HL-60 (cell line): ENCODE measurements at regions not wholly inside any gene's neighbourhood (a gene's known extent, or its start where the extent isn't known, plus 50 kb on each side); places are given as distances from the start of the nearest gene placed in this dataset.
"Not testable (repeated sequence)": the region's sequence is repeated elsewhere in the genome, so short reads cannot be mapped to it uniquely, and the experiment has no call there.

Experiments
- DNase-seq, 2 experiments: peaks; one replicate each; pipeline ENCODE4 v3.0.0-alpha.2; 2010 to 2020; ENCODE audit warnings: low read depth in 1 of 2, low spot score in 1 of 2
- H3K27ac ChIP-seq: fragments of 250-450 bp; sonication (Bioruptor Pico); replicated peaks from 2 replicates; pipeline ENCODE4 v1.5.1; 2020; ENCODE audit warnings: mild to moderate bottlenecking, moderate library complexity
- H3K27me3 ChIP-seq: fragments of 250-450 bp; sonication (Bioruptor Pico); 2 replicates; pipeline ENCODE4 v1.5.1; 2021; ENCODE audit warnings: mild to moderate bottlenecking, moderate library complexity; ENCODE audit not compliant: insufficient read depth, poor library complexity, severe bottlenecking
- H3K4me3 ChIP-seq: replicated peaks from 2 replicates; pipeline ENCODE4 v1.5.1; 2011; ENCODE audit warnings: mild to moderate bottlenecking, control low read depth, low read length; ENCODE audit not compliant: insufficient read depth
- GABPA ChIP-seq: IDR thresholded peaks from 2 replicates; pipeline ENCODE4 v1.6.1; 2012; ENCODE audit warnings: low read depth
- POLR2AphosphoS5 ChIP-seq: IDR thresholded peaks from 2 replicates; pipeline ENCODE4 v1.6.1; 2012; ENCODE audit warnings: low read depth
- SPI1 ChIP-seq: IDR thresholded peaks from 2 replicates; pipeline ENCODE4 v1.6.1; 2012; ENCODE audit warnings: low read depth, mild to moderate bottlenecking, borderline replicate concordance
- TF ChIP-seq, protein P1 (sequence below): IDR thresholded peaks from one replicate; pipeline ENCODE4 v1.5.1; 2011; ENCODE audit warnings: low read length, control low read depth, inconsistent platforms; ENCODE audit not compliant: insufficient read depth
- TF ChIP-seq, protein P2 (sequence below): IDR thresholded peaks from 2 replicates; pipeline ENCODE4 v1.6.1; 2012; ENCODE audit warnings: low read depth; ENCODE audit not compliant: insufficient replicate concordance

DNA sequence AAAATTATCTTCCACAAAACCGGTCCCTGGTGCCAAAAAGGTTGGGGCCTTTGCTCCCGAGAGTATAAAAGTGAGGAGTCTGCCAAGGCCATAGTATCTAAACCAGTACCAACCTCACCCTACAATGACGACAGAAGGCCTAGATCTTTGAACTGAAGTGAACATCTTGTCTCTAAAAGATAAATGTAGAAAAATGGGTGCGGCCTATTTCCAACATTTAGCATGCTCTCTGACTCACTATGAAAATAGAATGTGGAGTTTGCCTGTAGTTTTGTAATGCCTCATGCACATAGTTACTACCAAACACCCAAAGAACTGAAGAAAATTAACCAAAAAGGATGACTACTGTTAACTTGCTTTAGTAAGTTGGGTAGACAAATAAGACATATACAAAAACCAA is 218.4 kb downstream of the SLITRK2 start:
- TF ChIP-seq SPI1: no peak
- TF ChIP-seq POLR2AphosphoS5: no peak
- no peak for TF ChIP-seq GABPA
- TF ChIP-seq, protein P1, sequence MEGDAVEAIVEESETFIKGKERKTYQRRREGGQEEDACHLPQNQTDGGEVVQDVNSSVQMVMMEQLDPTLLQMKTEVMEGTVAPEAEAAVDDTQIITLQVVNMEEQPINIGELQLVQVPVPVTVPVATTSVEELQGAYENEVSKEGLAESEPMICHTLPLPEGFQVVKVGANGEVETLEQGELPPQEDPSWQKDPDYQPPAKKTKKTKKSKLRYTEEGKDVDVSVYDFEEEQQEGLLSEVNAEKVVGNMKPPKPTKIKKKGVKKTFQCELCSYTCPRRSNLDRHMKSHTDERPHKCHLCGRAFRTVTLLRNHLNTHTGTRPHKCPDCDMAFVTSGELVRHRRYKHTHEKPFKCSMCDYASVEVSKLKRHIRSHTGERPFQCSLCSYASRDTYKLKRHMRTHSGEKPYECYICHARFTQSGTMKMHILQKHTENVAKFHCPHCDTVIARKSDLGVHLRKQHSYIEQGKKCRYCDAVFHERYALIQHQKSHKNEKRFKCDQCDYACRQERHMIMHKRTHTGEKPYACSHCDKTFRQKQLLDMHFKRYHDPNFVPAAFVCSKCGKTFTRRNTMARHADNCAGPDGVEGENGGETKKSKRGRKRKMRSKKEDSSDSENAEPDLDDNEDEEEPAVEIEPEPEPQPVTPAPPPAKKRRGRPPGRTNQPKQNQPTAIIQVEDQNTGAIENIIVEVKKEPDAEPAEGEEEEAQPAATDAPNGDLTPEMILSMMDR: no peak
- TF ChIP-seq, protein P2, sequence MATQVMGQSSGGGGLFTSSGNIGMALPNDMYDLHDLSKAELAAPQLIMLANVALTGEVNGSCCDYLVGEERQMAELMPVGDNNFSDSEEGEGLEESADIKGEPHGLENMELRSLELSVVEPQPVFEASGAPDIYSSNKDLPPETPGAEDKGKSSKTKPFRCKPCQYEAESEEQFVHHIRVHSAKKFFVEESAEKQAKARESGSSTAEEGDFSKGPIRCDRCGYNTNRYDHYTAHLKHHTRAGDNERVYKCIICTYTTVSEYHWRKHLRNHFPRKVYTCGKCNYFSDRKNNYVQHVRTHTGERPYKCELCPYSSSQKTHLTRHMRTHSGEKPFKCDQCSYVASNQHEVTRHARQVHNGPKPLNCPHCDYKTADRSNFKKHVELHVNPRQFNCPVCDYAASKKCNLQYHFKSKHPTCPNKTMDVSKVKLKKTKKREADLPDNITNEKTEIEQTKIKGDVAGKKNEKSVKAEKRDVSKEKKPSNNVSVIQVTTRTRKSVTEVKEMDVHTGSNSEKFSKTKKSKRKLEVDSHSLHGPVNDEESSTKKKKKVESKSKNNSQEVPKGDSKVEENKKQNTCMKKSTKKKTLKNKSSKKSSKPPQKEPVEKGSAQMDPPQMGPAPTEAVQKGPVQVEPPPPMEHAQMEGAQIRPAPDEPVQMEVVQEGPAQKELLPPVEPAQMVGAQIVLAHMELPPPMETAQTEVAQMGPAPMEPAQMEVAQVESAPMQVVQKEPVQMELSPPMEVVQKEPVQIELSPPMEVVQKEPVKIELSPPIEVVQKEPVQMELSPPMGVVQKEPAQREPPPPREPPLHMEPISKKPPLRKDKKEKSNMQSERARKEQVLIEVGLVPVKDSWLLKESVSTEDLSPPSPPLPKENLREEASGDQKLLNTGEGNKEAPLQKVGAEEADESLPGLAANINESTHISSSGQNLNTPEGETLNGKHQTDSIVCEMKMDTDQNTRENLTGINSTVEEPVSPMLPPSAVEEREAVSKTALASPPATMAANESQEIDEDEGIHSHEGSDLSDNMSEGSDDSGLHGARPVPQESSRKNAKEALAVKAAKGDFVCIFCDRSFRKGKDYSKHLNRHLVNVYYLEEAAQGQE: no peak
- Histone ChIP-seq H3K4me3 (no peak overlapping the region), H3K27me3 (no peaks in the 10 kb centered on the region), H3K27ac (no peak overlapping the region)
- no peak for DNase-seq

DNA sequence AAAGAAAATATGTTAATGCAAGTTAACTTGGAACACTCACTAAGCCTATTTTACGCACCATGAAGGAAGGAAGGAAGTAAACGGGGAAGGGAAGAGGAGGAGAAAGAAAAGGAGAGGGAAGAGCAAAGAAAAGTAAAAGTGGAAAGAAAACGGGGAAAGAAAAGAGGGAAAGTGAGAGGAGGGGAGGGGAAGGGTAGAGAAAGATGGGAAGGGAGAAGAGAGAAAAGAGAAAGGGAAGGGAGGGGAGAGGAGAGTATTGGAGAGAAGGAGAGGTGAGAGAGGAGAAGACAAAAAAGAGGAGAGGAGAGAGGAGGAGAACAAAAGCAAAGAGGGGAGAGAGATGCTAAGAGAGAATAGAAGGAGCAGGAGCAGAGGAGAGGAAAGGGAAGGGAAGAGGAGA is 224.1 kb downstream of the SLITRK2 start:
- H3K27ac ChIP-seq: no peak overlapping the region
- TF ChIP-seq SPI1 (no peak), GABPA (no peak), POLR2AphosphoS5 (no peak)
- TF ChIP-seq, protein P1: no peak
- TF ChIP-seq, protein P2: no peak

DNA sequence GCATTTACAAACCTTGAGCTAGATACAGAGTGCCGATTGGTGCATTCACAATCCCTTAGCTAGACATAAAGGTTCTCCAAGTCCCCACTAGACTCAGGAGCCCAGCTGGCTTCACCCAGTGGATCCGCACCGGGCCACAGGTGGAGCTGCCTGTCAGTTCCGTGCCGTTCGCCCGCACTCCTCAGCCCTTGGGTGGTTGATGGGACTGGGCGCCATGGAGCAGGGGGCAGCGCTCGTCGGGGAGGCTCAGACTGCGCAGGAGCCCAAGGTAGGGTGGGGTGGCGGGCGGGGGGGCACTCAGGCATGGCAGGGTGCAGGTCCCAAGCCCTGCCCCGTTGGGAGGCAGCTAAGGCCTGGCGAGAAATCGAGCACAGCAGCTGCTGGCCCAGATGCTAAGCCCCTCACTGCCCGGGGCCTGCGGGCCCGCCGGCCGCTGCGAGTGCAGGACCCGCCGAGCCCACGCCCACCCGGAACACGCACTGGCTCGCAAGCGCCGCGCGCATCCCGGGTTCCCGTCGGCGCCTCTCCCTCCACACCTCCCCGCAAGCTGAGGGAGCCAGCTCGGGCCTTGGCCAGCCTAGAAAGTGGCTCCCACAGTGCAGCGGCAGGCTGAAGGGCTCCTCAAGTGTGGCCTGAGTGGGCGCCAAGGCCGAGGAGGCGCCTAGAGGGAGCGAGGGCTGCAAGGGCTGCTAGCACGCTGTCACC is 228.5 kb downstream of the SLITRK2 start:
- H3K27me3 ChIP-seq, H3K4me3 ChIP-seq, H3K27ac ChIP-seq, DNase-seq: not testable (repeated sequence)

More for the DNA sequence above, 224.1 kb downstream of the SLITRK2 start:
- no peak for DNase-seq
- no peaks in the 10 kb centered on the region for H3K27me3 ChIP-seq
- H3K4me3 ChIP-seq: no peak overlapping the region

DNA sequence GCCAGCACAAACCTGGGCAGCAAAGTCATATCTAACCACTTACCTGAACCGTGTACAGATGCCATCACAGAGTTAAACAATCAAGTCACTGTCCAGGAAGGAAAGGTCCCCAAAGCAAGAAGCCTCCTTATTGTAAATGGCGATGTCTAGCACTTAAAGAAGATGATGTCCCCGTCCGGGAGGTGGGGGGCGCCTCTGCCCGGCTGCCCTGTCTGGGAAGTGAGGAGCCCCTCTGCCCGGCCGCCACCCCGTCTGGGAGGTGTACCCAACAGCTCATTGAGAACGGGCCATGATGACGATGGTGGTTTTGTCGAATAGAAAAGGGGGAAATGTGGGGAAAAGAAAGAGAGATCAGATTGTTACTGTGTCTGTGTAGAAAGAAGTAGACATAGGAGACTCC is 231.9 kb downstream of the SLITRK2 start:
- H3K27me3 ChIP-seq, DNase-seq, H3K4me3 ChIP-seq, H3K27ac ChIP-seq: not testable (repeated sequence)

DNA sequence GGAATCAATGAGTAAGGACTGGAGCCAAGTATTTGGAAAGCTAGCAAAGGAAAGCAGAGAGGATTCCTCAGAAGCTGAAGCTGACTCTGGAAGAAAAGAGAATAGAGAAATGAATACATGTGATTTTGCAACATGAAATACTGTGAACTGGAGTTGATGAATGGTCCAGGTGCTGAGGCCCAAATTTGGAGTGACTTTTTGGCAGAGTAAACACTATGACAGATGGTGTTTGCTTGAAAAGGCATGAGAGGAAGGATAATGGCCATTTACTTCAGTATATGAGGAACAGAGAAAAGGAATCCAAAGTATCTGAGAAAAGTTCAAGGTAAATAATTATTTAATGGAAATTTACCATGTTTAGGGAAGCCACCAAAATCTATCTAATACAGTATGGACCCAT is 236.7 kb downstream of the SLITRK2 start:
- DNase-seq: no peak
- Histone ChIP-seq H3K27ac (no peak overlapping the region), H3K27me3 (no peaks in the 10 kb centered on the region), H3K4me3 (no peak overlapping the region)
- TF ChIP-seq GABPA (no peak), SPI1 (no peak), POLR2AphosphoS5 (no peak)
- TF ChIP-seq, protein P2: no peak
- TF ChIP-seq, protein P1: no peak
